ENCODE measurements at regions not wholly inside any gene's neighbourhood (a gene's known extent, or its start where the extent isn't known, plus 50 kb on each side); places are given as distances from the start of the nearest gene placed in this dataset.

GRCh38 chr2:42947809-42948600 is 155.6 kb upstream of the HAAO start:
- no peak for TF ChIP-seq EZH2 (IDR thresholded peaks at IDR 0.05; ENCODE audit: borderline replicate concordance)
- no peak for TF ChIP-seq CTCF (IDR thresholded peaks at IDR 0.05; ENCODE audit: poor library complexity)
- TF ChIP-seq EZH2phosphoT487 (IDR thresholded peaks at IDR 0.05; ENCODE audit: low read depth, severe bottlenecking, unreplicated experiment) = no peak
